Loucy (cell line): ENCODE measurements at regions not wholly inside any gene's neighbourhood (a gene's known extent, or its start where the extent isn't known, plus 50 kb on each side); places are given as distances from the start of the nearest gene placed in this dataset.

Source experiments
- H2AFZ ChIP-seq: fragments of 200-600 bp; sonication (generic); 2 replicates; pipeline ENCODE4 v1.6.0; 2016; ENCODE audit warnings: antibody characterized with exemption, mild to moderate bottlenecking, low read length, moderate library complexity
- H3F3A ChIP-seq: fragments of 200-600 bp; 2 replicates; pipeline ENCODE4 v1.6.0; 2016; ENCODE audit warnings: antibody characterized with exemption, low read depth, mild to moderate bottlenecking
- H3K27me3 ChIP-seq: fragments of 200-600 bp; sonication (generic); 2 replicates; pipeline ENCODE4 v1.6.1; 2014; ENCODE audit warnings: low read length, mild to moderate bottlenecking; ENCODE audit not compliant: insufficient read depth, poor library complexity, severe bottlenecking
- H3K36me3 ChIP-seq: fragments of 200-600 bp; sonication (generic); 2 replicates; pipeline ENCODE4 v1.6.1; 2016; ENCODE audit warnings: low read length; ENCODE audit not compliant: insufficient read depth
- H3K4me1 ChIP-seq: fragments of 200-600 bp; sonication (generic); 2 replicates; pipeline ENCODE4 v1.5.1; 2014; ENCODE audit warnings: low read length, mild to moderate bottlenecking; ENCODE audit not compliant: insufficient read depth, poor library complexity, severe bottlenecking
- H3K4me2 ChIP-seq: fragments of 200-600 bp; sonication (generic); 2 replicates; pipeline ENCODE4 v1.6.0; 2014; ENCODE audit warnings: antibody characterized with exemption, low read length, low read depth, mild to moderate bottlenecking; ENCODE audit not compliant: poor library complexity, severe bottlenecking
- H3K4me3 ChIP-seq: fragments of 200-600 bp; sonication (generic); 2 replicates; pipeline ENCODE4 v1.5.1; 2014; ENCODE audit warnings: low read length, mild to moderate bottlenecking, mixed read lengths; ENCODE audit not compliant: poor library complexity, severe bottlenecking
- H3K79me2 ChIP-seq: fragments of 200-600 bp; sonication (generic); 2 replicates; pipeline ENCODE4 v1.6.1; 2014; ENCODE audit warnings: low read length; ENCODE audit not compliant: insufficient read depth
- H3K9ac ChIP-seq: fragments of 200-600 bp; sonication (generic); 2 replicates; pipeline ENCODE4 v1.6.0; 2014; ENCODE audit warnings: mild to moderate bottlenecking, low read depth, low read length, moderate library complexity; ENCODE audit not compliant: poor library complexity, severe bottlenecking
- H3K9me2 ChIP-seq: fragments of 200-600 bp; sonication (generic); replicated peaks from 2 replicates; pipeline ENCODE4 v1.6.1; 2016; ENCODE audit warnings: low read depth, low read length, mixed read lengths
- H3K9me3 ChIP-seq: fragments of 200-600 bp; sonication (generic); 2 replicates; pipeline ENCODE4 v1.6.1; 2014; ENCODE audit warnings: mild to moderate bottlenecking, antibody characterized with exemption, low read length, low read depth; ENCODE audit not compliant: insufficient read depth
- H4K20me1 ChIP-seq: fragments of 200-600 bp; sonication (generic); 2 replicates; pipeline ENCODE4 v1.6.0; 2014; ENCODE audit warnings: antibody characterized with exemption, low read length, mild to moderate bottlenecking; ENCODE audit not compliant: insufficient read depth, poor library complexity, severe bottlenecking
- CTCF ChIP-seq: fragments of 200-600 bp; sonication (generic); conservative IDR thresholded peaks from 2 replicates; pipeline ENCODE4 v1.5.1; 2014; ENCODE audit warnings: mild to moderate bottlenecking, antibody characterized with exemption, low read length
- EZH2phosphoT487 ChIP-seq: fragments of 200-600 bp; IDR thresholded peaks from 2 replicates; pipeline ENCODE4 v1.6.1; 2018; ENCODE audit warnings: antibody characterized with exemption, mild to moderate bottlenecking, moderate library complexity, borderline replicate concordance

- H3K4me3 ChIP-seq, result no peak overlapping the region
- H3K79me2 ChIP-seq, result no peaks in the 10 kb centered on the region
- H3K27me3 ChIP-seq, result no peaks in the 10 kb centered on the region
- H2AFZ ChIP-seq, result no peak overlapping the region
- H4K20me1 ChIP-seq, result no peaks in the 10 kb centered on the region
- TF ChIP-seq CTCF, result no peak
- no peak for TF ChIP-seq EZH2phosphoT487
- no peaks in the 10 kb centered on the region for H3F3A ChIP-seq
- H3K9me3 ChIP-seq, result no peaks in the 10 kb centered on the region
- H3K9ac ChIP-seq, result no peak overlapping the region
- no peaks in the 10 kb centered on the region for H3K36me3 ChIP-seq
- H3K4me1 ChIP-seq, result no peaks in the 10 kb centered on the region
- no peak overlapping the region for H3K4me2 ChIP-seq
- no peaks in the 10 kb centered on the region for H3K9me2 ChIP-seq
Observed at GRCh38 chr5:50302815-50303490, 138.1 kb downstream of the EMB start.

GRCh38 chr5:50301756-50302155 lies 139.3 kb downstream of the EMB start:
- no peaks in the 10 kb centered on the region for H3K4me1 ChIP-seq
- H2AFZ ChIP-seq, result no peak overlapping the region
- no peak overlapping the region for H3K9ac ChIP-seq
- TF ChIP-seq EZH2phosphoT487 (no peak), CTCF (no peak)
- H3K27me3 ChIP-seq, result no peaks in the 10 kb centered on the region
- no peaks in the 10 kb centered on the region for H3K79me2 ChIP-seq
- H3K4me3 ChIP-seq, result no peak overlapping the region
- H3K4me2 ChIP-seq, result no peak overlapping the region
- no peaks in the 10 kb centered on the region for H4K20me1 ChIP-seq
- H3F3A ChIP-seq, result no peaks in the 10 kb centered on the region
- H3K9me2 ChIP-seq, result no peaks in the 10 kb centered on the region
- H3K36me3 ChIP-seq, result no peaks in the 10 kb centered on the region
- no peaks in the 10 kb centered on the region for H3K9me3 ChIP-seq

- TF ChIP-seq EZH2phosphoT487 (no peak), CTCF (no peak)
- Histone ChIP-seq H3K79me2 (no peaks in the 10 kb centered on the region), H3K36me3 (no peaks in the 10 kb centered on the region), H3K4me2 (no peak overlapping the region), H2AFZ (no peak overlapping the region), H3K9ac (no peak overlapping the region), H3K4me3 (no peak overlapping the region), H4K20me1 (no peaks in the 10 kb centered on the region), H3K27me3 (no peaks in the 10 kb centered on the region), H3F3A (no peaks in the 10 kb centered on the region), H3K9me3 (no peaks in the 10 kb centered on the region), H3K9me2 (no peaks in the 10 kb centered on the region), H3K4me1 (no peaks in the 10 kb centered on the region)
Observed at GRCh38 chr5:50300878-50301277, 140.2 kb downstream of the EMB start.
